RPMI7951 (cell line): ENCODE measurements at regions not wholly inside any gene's neighbourhood (a gene's known extent, or its start where the extent isn't known, plus 50 kb on each side); places are given as distances from the start of the nearest gene placed in this dataset.
A peak's percentile ranks its signal among the peaks of the same experiment; 100 is the strongest.

Experiments
- DNase-seq: peaks from one replicate; pipeline ENCODE4 v3.0.0-alpha.2; 2012; ENCODE audit warnings: low read depth

DNA sequence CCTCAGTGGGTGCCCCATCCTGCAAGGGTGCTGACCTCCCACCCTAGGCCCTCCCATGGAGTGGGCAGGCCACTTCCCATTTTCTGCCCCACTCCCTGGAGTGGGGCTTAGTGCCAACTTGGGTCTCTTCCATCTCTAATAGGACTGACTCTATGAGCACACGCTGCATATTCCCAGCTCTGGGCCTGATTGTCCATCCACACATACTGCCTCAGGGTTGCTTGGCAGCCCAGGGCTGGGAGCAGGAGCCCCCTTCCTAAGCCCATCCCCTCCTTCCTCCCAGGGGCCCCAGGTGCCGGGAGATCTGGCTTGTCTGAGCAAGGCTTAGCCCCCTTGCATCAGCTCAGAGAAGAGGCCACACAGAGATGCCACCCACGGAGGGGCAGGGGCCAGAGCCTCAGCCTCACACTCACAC is 55.1 kb downstream of the PJA1 start:
- DNase-seq, result no peak

DNA sequence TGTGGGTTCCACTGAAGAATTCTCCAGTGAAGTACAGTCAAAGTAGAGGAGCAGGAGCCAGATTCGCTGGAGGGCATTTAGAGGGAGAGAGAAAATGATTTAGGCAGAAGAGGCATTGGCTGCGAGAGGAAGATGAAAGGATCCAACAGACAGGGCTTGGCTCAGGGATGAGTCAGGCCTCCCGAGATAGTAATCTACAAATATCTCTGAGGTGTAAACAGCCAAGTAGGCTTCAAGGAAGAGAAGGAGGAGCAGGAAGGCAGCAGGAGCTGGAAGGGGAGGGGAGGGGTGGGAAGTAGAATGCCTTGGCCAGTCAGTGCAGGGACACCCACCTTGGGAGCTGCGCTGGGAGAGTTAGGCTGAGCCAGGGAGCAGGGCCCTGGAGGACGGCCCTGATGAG is 55.5 kb downstream of the PJA1 start:
- DNase-seq, result peak; percentile 97

DNA sequence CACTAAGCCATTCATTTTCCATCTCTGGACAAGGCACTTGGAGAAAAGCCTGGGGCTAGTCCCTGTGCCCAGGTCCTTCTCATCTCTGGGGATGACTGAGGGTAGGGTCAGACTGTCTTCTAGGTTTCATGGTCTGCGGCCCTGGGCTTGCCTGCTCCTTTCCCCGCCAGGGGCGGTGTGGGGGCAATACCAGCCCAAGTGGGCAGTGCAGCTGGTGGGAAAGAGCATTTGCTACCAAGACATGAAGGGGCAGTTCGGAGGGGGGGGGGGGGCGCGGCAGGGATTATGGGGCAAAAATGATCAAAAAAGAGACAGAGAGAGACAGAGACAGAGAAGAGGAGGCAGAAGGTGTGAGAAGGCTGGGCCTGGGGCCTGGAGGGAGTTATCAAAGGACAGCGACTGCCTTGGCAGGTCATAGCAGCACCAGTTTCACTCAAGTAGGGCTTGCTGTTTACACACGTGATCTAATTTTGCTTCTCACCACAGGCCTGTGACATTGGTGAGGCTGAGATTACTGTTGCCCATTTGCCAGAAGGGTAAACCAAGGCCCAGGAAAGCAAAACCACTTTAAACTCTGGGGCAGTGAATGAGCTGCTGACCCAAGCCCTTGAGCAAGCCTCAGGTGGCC is 56.1 kb downstream of the PJA1 start:
- DNase-seq, result no peak

DNA sequence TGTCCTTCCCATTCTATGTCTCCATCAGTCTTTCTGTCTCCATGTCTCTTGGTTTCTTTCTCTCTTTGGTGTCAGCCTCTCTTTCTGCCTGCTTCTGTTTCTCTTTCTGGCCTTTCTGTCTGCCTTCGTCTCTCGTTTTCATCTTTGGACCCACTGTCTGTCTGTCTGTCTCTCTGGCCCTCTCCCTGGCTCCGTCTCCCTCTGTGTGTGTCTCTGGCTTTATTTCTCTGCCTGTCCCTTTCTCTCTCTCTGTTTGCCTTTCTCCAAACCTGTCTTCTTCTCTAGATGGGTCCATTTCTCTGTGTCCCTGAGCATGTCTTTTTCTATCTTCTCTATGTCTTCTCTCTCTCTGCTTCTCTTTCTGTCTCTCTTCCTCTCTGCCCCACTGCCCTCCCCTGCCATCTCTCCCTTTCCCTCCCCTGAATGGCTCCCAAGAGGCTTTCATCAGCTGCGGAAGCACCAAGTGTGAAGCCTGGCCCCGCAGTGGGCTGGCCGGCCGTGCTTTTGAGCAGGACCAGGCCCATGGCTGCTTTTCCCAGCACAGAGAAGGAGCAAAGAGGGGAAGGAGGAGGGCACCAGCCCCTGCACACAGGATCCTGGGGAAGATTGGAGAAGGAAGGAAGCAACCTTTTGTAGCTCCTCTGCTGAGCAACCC is 57.4 kb downstream of the PJA1 start:
- no peak for DNase-seq

DNA sequence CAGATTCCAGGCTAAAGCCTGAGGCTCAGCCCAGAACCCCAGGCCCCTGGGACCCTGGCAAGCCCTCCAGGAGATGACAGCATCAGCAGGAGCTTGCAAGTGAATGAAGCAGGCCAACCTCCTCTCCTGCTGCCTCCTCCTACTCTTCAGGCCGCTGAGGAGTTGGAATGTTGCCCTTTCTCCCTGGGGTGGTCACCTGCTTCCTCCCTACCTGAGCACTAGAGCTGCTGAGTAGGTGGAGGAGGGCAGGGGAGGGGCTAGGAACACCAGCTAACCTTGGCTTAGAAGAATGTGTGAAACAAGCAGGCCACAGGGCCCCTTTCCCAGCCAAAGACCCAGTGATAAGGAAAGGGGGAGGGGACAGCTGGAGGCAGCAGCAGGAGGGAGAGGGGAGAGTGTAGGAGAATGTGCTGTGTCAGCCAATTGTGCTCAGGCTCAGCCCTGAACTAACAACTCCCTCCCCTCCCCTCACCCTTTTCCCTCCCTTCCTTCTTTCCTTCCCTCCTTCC is 58.0 kb downstream of the PJA1 start:
- DNase-seq, result no peak

DNA sequence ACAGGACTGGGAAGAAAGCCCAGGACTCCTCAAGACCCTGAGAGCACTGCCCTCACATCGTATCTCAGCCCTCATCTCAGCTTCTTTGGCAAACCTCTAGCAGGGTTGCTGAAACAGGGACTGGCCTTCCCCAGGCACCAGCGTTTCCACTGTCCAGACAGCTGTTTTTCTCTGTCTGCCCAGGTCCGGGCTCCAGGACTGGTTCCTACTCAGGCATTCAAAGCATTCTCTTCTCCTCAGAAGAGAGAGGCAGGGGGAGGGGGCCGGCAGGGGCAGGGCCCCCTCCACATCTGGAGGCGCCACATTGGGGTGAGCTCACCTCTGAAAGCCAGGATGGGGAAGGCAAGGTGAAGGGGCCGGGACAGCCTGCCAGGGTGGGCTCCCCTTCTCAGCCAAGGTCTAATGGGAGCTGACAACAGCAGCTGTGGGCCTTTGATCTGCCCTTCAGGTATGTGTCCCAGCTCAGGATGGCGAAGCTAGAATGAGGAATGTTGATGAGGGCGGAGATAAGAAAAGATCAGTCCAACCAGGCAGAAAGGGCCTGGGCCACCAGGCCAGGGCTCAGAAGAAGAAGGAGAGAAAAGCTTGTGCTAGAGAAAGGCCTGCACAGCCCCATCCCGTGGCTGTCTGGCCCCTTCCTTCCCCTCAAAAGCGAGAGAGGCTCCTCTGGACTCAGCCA is 60.4 kb downstream of the PJA1 start:
- no peak for DNase-seq

DNA sequence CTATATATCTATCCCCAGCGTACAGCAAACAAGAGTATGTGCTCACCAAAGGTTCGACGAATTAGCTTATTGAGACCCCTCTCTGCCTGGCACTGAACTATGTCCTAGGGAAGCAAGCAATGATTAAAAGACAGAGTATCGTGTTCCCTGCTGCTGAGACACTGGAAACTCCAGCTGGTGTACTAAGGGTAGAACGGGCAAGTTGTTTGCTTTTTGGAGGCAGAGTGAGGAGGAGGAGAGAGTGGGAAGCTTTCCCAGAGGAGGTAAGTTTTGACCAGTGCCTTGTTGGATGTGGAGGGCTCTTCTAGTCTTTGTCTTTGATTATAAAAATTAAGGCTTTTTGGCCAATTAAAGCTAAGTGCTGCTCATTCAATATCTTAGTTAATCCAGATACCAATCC is 61.7 kb downstream of the PJA1 start:
- no peak for DNase-seq

DNA sequence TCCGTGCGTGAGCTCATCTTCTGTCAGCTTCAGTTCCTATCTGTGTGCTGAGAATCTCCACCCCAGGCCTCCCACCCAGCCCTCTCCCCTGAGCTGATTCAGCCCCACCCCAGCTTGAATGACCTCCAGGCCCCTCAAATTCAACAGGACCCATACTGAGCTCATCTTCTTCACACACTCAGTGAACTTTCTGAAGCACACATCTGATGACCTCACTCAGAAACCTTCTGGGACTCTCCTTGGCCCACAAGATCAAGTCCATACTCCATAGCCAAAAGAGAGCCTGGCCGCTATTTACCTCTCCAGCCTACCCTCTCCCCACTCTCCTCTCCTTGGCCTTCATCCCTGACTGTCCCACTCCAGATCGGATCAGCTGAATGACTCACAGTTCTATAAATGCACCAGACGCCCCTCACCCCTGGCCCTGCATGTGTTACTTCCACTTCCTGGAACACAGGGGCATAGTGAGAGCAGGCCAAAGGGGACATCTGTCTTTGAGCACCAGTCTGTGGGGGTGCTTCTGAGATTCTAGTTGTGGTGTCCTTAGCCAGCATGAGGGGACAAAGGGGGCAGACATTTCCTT is 62.5 kb downstream of the PJA1 start:
- DNase-seq, result no peak

DNA sequence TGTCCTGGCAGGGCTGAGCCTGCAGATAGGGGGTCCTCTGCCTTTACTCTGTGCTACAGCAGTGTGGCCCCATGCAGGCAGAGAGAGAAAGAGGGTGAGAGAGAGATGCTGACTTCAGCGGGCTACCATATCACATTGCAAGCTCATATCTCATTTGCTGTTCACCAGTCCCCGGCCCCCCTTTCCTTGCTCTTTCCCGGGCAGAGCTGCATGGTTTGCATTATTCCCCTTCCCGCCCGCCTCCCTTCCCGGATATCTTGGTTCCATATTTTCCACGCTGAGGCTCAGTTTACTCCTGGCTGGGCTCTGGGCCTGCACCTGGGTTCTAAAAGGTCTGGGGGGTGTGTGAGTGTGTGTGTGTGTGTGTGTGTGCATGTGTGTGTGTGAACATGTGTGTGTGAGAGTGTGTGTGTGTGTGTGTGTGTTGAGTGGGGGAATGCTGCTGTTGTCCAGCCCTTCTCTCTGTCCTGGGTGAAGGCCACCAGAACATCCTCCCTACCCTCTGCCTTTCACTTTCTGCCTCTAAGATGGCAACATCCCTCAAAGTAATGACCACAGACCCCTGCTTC is 63.5 kb downstream of the PJA1 start:
- DNase-seq, result no peak

DNA sequence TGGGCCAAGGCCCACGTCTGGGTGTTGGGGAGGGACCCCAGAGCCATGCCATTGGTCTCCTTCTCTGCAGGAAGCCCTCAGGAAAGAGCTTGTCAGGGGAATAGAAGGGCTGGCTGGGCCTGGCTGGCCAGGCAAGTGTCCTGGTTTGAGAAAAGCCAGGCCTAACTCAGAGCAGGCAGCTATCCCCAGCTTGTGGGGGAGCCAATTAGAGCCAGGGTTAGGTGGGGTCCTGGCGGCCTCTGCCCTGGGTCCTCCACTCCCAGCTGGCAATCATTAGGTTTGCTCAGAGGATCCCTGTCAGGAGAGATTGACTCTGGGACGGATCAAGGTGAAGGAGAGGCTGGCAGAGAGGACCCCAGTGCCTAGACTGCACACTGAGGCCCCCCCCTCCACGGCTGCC is 64.8 kb downstream of the PJA1 start:
- DNase-seq, result no peak

DNA sequence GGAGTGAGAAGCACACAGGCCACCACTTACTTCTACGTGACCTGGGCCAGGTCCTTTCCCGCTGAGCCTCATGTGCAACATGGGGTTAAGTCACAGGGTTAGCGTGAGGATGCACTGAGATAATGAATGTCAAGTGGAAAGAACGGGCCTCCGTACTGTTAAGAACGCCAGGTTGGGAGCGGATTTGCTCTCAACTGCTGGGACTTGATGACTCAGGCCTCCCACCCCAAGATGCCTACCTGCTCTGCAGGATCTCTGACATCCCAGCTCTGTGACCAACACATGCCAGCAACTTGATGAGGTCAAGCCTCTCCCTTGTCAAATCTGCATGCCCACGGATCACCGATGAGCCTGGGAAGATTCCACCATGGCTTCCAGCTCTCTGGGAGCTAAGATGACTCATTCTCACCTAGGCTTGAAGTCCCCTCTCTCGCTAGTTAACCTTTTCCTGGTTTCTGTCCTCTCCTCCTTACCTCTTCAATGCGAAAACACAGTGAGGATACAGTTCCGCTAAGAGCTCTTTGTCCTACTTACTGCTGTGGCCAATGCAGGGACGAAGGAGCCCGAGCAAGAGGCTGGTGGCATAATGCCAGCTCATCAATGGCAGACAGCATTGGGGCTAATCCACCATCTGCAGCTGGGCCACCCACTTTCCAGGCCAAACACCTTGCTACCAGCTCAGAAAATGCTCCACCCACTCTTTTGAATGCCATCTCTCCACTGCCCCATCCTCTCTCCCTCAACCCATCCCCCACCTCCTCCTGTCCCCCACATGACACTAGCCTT is 67.6 kb downstream of the PJA1 start:
- DNase-seq, result no peak

DNA sequence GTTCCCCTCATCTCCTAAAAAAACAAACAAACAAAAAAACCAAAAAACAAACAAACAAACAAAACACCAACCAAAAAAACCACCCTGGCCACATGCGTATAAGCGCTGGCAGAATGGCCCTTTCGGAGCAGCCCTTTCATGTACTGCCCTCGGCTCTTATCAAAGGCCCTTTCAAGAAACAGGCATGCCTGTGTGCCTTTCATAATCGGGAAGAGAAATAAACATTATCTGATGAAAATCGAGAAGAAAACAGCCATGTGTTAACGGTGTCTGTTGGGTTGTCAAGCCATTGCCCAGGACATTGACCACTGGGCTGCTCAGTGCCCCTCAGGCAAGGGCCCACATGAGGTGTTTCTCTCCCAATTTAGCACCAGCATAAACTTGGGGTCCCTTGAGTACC is 68.3 kb downstream of the PJA1 start:
- no peak for DNase-seq

DNA sequence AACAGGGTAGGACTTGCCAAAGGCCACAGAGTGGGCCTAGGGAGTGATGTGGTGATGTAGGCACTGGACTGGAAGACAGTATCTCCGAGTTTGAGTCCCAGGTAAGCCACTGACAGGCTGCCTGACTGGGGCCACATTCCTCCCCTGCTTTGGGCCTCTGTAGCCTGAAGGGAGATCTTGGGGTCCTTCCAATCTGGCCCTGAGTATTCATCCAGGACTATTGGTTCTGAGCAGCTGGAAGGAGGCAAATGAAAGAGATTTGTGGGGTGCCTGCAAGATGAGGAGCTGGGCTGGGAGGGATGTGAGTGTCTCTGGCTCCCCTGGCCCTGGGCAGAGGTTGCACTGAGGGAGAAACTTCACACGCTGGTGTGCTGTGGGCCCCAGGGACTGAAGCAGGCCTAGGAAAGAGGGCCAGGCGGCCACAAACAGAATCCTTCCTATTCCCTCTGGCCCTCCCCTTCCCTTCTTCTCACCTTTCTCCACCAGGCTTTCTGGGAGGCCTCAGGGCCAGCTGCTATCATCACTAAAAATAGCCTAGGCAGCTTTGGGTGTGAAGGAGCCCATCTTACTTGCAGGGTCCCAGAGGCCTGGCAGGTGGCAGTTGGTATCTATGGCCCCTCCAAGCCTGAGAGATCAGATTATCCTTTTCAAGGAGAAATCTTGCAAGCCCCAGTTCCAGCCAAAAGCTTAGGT is 70.1 kb downstream of the PJA1 start:
- DNase-seq, result no peak

DNA sequence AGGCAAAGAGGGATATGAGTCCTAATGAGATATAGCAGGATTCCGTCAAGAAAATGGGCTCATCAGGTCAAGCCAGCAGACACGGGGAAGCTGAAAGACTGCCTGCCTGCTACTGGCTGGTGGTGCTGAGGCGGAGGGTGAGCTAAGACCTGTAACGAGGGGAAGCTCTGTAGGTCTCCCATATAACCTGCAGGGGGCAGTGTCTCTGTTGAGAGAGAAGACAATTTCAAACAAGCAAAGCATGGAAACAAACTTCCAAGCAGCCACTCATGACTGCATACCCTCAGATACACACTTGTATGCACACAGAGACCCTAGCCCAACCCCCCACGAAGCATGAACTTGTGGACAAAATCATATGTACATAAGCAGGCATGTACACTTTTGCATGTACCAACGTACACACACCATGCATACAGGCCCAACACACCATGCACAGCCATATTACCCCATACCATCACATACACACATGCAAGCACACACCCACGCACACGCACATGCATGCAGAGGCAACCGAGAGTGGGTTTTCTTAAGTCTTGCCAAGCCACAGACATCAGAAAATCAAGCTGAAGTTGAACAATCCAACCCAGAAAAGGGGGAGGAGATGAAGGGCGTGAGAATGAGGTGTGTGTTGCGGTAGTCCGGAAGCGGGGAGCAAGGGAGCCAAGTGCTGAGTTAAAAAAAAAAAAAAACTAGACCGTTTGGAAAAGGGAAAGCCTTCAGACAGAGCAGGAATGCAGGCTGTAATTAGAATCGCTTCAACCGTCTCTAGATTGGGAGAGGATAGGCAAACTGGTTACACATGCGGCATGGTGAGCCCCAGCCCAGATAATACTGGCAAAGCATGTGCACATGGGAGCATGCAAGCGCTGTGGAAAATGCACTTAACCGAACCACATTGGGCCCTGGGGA is 71.0 kb downstream of the PJA1 start:
- peak; percentile 59 for DNase-seq

DNA sequence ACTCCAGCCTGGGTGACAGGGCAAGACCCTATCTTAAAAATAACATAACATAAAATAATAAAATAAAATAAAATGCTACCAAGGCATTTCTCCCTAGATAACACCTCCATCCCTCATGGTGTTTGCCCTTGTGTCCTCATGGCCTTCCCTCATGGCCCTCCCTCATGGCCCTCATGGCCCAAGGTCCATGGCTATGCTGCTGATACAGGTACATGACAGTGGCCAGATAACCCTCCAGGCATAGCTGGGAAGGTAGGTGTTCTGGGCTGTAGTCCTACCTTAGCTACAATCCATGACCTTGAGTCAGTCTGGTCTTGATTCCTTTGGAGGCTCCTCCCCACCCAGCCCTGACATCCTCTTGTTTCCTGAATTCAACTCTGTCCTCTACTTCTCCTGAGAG is 75.2 kb downstream of the PJA1 start:
- DNase-seq, result no peak

DNA sequence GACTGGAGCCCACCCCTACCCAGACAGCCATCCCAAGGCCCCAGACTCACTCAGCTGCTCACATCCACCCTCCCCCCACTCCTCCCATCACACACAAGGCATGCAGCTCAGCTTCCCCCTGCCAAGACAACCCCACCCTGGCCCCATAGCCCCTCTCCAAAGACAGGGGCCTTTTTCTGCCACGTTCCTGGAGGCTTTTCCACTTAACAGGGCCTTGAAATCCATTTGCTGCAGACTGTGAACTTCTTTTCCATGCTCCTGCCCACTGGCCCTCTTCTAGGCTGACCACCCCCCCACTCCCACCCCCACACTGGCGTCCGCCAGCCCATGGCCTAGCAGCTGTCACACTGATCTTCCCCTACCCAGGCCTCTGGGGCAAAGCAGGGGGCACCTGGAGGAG is 76.0 kb downstream of the PJA1 start:
- no peak for DNase-seq

DNA sequence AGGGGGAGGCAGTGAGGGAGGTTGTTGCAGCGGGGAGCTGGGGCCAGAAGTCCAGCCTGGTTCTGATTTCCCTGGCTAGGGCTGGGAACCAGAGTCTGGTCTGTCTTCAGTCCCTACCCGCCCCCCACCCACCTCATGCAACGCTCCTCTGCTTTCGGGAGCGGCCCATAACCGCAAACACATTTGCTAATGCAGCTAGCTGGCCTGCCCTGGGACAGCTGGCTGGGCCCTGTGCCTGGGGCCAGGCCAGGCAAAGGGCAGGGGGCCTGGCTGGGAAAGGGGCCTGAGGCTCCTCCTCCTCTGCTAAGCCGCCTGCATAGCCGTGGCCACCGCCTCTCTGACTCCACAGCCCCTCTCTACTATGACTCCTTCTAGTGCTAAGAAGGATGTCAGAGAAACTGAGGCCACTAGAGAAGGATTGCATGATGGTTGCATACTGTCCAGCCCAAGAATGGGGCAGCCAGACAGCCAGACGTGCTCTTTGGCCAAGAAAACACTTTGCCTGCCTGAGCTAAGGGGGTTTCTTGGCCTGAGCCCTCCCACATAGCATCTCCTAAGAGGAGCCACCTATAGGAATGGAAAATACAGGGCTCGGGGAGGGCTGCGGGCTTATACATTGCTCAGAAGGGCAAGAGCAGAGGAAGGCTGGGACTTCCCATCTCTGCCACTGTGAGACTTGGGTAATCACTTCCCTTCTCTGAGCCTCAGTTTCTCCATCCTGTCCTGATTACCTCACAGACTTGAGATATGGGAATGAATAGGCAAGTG is 76.9 kb downstream of the PJA1 start:
- peak; percentile 27 for DNase-seq

DNA sequence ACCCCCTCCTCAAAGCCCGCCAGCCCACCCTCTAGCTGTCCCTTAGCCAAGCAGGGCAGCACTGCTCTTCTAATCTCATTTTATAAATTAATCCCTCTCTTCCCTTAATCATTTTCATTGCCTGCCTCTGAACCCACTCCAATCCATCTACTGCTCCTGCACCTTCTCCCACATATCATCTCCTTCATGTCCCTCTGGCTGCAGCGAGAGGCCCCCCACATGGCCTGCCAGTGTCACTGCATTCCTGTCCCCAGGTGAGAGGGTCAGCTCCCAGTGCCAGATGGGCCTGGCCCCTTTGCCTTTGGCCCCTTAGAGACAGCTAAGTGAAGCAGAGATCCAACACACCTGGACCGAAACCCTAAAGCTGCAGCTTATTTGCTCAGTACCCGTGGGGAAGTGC is 79.4 kb downstream of the PJA1 start:
- DNase-seq, result no peak

DNA sequence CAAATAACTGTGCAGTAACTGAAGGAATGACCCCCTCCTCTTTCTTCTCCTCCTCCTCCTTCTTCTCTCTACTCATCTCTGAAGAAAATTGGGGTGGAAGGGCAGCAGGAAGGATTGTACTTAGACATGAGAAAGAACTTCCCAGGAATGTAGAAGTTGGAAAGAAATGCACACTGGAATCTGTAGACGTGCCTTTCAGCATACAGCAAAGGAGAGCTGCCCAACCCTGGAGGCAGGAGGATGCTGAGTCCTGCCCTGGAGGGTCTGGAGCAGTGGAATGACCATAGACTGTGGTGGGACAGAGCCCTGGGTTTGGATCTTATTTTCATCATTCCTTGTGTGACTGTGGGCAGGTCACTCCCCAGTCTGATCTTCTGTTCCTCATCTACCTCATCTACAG is 80.1 kb downstream of the PJA1 start:
- no peak for DNase-seq
